ENCODE measurements at regions not wholly inside any gene's neighbourhood (a gene's known extent, or its start where the extent isn't known, plus 50 kb on each side); places are given as distances from the start of the nearest gene placed in this dataset.

DNA sequence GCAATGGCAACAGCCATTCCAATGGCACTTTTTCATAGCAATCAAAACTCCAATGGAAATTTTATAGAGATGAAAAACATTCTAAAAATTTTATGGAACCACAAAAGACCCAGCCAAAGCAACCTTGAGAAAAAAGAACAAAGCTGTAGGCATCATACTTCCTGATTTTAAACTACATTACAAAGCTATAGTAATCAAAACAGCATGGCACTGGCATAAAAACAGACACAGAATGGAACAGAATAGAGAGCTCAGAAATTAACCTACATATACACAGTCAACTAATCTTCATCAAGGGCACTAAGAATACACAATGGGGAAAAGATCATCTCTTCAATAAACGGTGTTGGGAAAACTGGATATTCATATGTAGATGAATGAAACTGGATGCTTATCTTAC is 401.5 kb downstream of the NPHP4 start:
- Histone ChIP-seq H3K27me3 (ENCODE audit: control insufficient read depth in 4 of 4, insufficient read depth in 4 of 4, low read length in 3 of 4) (peaks cover 0 to 3% (median under 1%) of the 10 kb centered on the region in 4 donors), H3K36me3 (ENCODE audit: control insufficient read depth in 4 of 4, insufficient read depth in 3 of 4, low read depth in 1 of 4, low read length in 3 of 4) (no peaks in the 10 kb centered on the region)

More for the DNA sequence above, 401.5 kb downstream of the NPHP4 start:
- H3K9ac ChIP-seq (ENCODE audit: low read depth in 1 of 2, low read length in 2 of 2), result no peak overlapping the region
- peaks cover 0 to 9% (median 6%) of the 10 kb centered on the region in 4 donors for H3K9me3 ChIP-seq (ENCODE audit: control insufficient read depth in 4 of 4, low read length in 3 of 4)
- WGBS, result 86% methylated on average over 1 of the region's 1 CpG
- H3K4me1 ChIP-seq (ENCODE audit: control insufficient read depth in 4 of 4, insufficient read depth in 4 of 4, low read length in 3 of 4), result no peaks in the 10 kb centered on the region
- no peak overlapping the region for H3K27ac ChIP-seq (ENCODE audit: low read depth in 1 of 2, low read length in 2 of 2)
- no peak overlapping the region for H3K4me3 ChIP-seq (ENCODE audit: low read depth in 1 of 3, low read length in 3 of 3)
- no peak for TF ChIP-seq RAD21 (IDR thresholded peaks at IDR 0.05)
- no peak for TF ChIP-seq HNF4G (IDR thresholded peaks at IDR 0.05)
- TF ChIP-seq GABPA (IDR thresholded peaks at IDR 0.05 in 1 of 2, conservative IDR thresholded peaks at IDR 0.05 in 1 of 2), result no peak
- TF ChIP-seq HNF4A (conservative IDR thresholded peaks at IDR 0.05), result no peak
- no peak for TF ChIP-seq TAF1 (conservative IDR thresholded peaks at IDR 0.05)
- no peak for TF ChIP-seq JUND (IDR thresholded peaks at IDR 0.05)
- TF ChIP-seq, protein P1, sequence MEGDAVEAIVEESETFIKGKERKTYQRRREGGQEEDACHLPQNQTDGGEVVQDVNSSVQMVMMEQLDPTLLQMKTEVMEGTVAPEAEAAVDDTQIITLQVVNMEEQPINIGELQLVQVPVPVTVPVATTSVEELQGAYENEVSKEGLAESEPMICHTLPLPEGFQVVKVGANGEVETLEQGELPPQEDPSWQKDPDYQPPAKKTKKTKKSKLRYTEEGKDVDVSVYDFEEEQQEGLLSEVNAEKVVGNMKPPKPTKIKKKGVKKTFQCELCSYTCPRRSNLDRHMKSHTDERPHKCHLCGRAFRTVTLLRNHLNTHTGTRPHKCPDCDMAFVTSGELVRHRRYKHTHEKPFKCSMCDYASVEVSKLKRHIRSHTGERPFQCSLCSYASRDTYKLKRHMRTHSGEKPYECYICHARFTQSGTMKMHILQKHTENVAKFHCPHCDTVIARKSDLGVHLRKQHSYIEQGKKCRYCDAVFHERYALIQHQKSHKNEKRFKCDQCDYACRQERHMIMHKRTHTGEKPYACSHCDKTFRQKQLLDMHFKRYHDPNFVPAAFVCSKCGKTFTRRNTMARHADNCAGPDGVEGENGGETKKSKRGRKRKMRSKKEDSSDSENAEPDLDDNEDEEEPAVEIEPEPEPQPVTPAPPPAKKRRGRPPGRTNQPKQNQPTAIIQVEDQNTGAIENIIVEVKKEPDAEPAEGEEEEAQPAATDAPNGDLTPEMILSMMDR (IDR thresholded peaks at IDR 0.05; ENCODE audit: low read depth, low read length, missing input control), result no peak
- no peak for TF ChIP-seq SP1 (IDR thresholded peaks at IDR 0.05)
- no peak for TF ChIP-seq RXRA (IDR thresholded peaks at IDR 0.05)
- TF ChIP-seq NR2F2 (IDR thresholded peaks at IDR 0.05), result no peak
- TF ChIP-seq, protein P2, sequence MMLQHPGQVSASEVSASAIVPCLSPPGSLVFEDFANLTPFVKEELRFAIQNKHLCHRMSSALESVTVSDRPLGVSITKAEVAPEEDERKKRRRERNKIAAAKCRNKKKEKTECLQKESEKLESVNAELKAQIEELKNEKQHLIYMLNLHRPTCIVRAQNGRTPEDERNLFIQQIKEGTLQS (IDR thresholded peaks at IDR 0.05), result no peak
- TF ChIP-seq, protein P3, sequence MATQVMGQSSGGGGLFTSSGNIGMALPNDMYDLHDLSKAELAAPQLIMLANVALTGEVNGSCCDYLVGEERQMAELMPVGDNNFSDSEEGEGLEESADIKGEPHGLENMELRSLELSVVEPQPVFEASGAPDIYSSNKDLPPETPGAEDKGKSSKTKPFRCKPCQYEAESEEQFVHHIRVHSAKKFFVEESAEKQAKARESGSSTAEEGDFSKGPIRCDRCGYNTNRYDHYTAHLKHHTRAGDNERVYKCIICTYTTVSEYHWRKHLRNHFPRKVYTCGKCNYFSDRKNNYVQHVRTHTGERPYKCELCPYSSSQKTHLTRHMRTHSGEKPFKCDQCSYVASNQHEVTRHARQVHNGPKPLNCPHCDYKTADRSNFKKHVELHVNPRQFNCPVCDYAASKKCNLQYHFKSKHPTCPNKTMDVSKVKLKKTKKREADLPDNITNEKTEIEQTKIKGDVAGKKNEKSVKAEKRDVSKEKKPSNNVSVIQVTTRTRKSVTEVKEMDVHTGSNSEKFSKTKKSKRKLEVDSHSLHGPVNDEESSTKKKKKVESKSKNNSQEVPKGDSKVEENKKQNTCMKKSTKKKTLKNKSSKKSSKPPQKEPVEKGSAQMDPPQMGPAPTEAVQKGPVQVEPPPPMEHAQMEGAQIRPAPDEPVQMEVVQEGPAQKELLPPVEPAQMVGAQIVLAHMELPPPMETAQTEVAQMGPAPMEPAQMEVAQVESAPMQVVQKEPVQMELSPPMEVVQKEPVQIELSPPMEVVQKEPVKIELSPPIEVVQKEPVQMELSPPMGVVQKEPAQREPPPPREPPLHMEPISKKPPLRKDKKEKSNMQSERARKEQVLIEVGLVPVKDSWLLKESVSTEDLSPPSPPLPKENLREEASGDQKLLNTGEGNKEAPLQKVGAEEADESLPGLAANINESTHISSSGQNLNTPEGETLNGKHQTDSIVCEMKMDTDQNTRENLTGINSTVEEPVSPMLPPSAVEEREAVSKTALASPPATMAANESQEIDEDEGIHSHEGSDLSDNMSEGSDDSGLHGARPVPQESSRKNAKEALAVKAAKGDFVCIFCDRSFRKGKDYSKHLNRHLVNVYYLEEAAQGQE (IDR thresholded peaks at IDR 0.05), result no peak
- TF ChIP-seq, protein P4, sequence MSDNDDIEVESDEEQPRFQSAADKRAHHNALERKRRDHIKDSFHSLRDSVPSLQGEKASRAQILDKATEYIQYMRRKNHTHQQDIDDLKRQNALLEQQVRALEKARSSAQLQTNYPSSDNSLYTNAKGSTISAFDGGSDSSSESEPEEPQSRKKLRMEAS (IDR thresholded peaks at IDR 0.05), result no peak
- TF ChIP-seq YY1 (IDR thresholded peaks at IDR 0.05), result no peak
- no peak for TF ChIP-seq FOXA1 (IDR thresholded peaks at IDR 0.05)
- TF ChIP-seq, protein P5, sequence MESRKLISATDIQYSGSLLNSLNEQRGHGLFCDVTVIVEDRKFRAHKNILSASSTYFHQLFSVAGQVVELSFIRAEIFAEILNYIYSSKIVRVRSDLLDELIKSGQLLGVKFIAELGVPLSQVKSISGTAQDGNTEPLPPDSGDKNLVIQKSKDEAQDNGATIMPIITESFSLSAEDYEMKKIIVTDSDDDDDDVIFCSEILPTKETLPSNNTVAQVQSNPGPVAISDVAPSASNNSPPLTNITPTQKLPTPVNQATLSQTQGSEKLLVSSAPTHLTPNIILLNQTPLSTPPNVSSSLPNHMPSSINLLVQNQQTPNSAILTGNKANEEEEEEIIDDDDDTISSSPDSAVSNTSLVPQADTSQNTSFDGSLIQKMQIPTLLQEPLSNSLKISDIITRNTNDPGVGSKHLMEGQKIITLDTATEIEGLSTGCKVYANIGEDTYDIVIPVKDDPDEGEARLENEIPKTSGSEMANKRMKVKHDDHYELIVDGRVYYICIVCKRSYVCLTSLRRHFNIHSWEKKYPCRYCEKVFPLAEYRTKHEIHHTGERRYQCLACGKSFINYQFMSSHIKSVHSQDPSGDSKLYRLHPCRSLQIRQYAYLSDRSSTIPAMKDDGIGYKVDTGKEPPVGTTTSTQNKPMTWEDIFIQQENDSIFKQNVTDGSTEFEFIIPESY (IDR thresholded peaks at IDR 0.05), result no peak
- TF ChIP-seq FOXA2 (IDR thresholded peaks at IDR 0.05), result no peak
- TF ChIP-seq EGR1 (IDR thresholded peaks at IDR 0.05; ENCODE audit: low read depth in 2 of 2), result no peak
- no peak for DNase-seq (ENCODE audit: low spot score)
